Sigmoid colon (tissue), 3 donors: ENCODE measurements at regions not wholly inside any gene's neighbourhood (a gene's known extent, or its start where the extent isn't known, plus 50 kb on each side); places are given as distances from the start of the nearest gene placed in this dataset.

Experiments used
- POLR2A ChIP-seq, 2 donors: fragments of 450-650 bp; IDR thresholded peaks; one replicate each; pipeline ENCODE4 v1.6.1; 2016; ENCODE audit warnings: antibody characterized with exemption in 2 of 2, mild to moderate bottlenecking in 2 of 2, moderate library complexity in 2 of 2
- TF ChIP-seq, protein P1 (sequence below), 4 experiments: fragments of 450-650 bp in 3 of 4; fragments of 200-600 bp in 1 of 4; IDR thresholded peaks; one replicate each; pipeline ENCODE4 v1.5.1; 2016 to 2019; ENCODE audit warnings: antibody characterized with exemption in 4 of 4, mild to moderate bottlenecking in 3 of 4, moderate library complexity in 2 of 4

DNA sequence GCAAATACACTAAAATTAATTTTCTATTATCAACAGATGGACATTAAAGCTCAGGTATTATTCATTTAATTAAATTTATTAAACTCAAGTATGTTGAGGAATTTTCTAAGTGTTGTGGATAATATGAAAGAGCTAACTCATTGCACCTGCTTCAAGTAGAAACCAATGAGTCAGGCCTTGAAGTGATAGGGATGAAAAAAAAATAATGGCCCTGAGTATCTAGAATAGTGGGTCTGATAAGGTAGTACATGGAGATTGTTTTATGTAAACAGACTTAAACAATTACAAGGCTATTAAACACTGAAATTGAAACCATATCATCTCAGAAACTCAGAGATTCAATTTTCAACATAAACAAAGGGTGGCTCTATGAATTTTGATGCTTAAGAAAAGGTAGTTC, 857.1 kb upstream of the GBE1 start:
- TF ChIP-seq POLR2A (IDR thresholded peaks at IDR 0.05): no peak
- TF ChIP-seq, protein P1, sequence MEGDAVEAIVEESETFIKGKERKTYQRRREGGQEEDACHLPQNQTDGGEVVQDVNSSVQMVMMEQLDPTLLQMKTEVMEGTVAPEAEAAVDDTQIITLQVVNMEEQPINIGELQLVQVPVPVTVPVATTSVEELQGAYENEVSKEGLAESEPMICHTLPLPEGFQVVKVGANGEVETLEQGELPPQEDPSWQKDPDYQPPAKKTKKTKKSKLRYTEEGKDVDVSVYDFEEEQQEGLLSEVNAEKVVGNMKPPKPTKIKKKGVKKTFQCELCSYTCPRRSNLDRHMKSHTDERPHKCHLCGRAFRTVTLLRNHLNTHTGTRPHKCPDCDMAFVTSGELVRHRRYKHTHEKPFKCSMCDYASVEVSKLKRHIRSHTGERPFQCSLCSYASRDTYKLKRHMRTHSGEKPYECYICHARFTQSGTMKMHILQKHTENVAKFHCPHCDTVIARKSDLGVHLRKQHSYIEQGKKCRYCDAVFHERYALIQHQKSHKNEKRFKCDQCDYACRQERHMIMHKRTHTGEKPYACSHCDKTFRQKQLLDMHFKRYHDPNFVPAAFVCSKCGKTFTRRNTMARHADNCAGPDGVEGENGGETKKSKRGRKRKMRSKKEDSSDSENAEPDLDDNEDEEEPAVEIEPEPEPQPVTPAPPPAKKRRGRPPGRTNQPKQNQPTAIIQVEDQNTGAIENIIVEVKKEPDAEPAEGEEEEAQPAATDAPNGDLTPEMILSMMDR (IDR thresholded peaks at IDR 0.05): no peak
